ENCODE measurements at regions not wholly inside any gene's neighbourhood (a gene's known extent, or its start where the extent isn't known, plus 50 kb on each side); places are given as distances from the start of the nearest gene placed in this dataset.

DNA sequence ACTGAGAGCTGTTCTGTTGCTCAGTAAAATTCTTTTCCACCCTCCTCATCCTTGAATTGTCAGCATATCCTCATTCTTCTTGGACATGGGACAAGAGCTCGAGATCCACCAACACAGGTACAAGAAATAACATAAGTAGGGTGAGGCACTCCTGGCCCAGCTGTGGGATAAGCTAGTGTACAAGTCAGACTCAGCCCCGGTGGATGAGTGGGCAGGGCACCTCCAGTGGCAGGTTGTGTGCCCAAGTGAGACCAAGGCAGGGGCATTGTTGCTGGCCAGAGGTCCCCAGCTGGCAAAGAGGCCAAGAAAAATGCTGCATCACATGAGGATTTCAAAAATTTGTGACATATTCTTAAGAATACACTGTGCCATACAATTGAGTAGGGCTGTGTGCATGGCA, 402.0 kb upstream of the ZWINT start:
- no peak for DNase-seq

GRCh38 chr10:56745490-56745889, 384.4 kb upstream of the ZWINT start:
- DNase-seq: no peak

DNA sequence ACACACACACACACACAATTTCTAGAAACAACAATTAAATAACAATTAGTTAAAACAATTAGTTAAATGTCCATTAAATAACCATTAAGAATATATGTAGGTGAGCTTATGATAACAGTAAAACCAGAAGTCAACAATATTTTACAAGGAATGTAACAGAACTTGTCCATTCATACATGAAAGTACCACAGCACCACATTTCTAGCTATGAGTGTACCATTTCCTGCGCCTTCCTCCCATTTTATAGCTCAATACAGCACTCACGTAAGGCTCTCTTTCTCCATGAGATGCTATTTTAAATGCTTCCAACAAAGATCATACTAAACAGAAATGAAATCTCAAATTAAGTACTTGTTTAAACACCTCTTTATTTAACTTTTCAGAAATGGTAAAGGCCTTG, 367.3 kb upstream of the ZWINT start:
- DNase-seq: no peak

GRCh38 chr10:56722912-56723311, 361.9 kb upstream of the ZWINT start:
- DNase-seq: no peak

DNA sequence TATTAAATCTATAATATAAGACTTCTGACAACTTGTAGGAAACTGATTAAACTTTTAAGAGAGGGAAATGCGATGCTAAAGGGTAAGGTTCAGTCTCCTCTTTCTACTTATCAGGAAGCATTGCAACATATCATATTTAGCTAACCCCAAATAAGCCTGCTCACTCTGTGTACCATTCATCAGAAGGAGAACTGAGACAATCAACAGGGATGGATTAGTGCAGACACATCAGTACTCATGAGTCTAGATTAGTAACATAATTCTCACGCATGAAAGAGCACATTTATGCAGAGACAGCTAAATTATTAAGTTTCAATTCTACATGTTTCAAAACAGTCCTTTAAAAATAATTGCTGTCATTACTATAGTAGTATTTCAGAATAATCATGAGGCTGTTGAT, 354.2 kb upstream of the ZWINT start:
- DNase-seq: no peak

GRCh38 chr10:56698506-56698905, 337.4 kb upstream of the ZWINT start:
- no peak for DNase-seq

DNA sequence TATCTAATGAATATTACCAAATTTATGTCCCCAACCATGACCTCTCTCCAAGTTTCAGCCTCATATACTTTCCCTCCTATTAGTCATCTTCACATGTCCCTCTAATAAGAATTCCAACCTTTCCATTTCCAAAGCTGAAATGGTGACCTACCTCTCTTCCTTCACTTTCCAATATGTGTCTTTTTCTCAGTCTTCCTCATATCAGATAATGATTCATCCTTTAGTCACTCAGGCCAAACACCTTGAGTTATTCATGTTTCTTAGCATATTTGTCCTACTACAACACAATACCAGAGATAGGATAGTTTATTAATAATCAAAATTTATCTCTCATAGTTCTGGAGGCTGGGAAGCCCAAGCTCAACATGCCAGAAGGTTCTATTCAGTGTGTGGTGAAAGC, 318.5 kb upstream of the ZWINT start:
- no peak for DNase-seq

DNA sequence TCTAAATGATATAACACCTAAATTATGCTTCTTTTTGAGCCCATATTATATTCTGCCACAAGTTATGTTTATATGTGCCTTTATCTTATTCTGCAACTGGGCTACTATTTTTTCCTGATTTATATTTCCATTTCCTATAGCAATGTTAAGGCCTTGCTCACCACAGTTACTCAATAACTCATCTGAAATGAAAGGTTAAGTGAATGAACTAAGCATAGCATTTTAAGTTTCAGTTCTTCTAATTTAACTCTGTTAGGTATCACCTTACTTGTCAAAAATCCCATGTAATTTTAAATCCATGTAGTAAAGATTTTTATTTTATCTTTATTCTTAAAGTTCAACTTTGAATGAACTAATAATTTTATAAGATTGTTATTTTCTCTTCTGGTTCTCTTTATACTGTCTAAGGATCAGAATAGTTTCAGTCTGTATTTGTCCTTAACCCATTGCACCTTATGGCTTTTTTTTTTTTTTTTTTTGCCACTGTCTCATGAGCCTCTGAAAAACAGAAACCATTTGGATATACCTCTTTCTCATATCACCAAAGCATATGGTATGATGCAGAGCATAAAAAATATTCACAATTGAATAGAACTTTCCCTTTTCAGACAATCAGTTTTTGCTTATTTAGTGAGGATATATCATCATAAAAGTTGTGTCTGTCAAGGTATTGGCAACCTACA, 301.8 kb upstream of the ZWINT start:
- no peak for DNase-seq

DNA sequence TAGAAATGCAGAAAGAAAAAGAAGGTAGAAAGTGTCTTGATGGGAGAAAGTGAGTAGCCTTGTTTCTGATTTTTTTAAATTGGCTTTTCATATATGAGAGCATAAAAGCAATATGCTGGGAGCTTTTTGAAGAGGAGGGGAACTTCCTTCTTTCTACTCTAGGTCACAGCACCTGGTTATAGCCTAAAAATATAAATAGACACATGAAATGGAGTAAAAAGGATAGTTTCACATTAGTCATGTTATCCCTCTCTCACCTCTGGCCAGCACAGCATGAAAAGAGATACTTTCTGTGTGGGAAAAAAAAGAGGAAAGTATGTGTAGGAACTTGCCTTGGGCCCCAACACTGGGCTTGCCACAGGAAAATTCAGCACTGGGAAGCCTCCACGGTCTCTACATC, 292.2 kb upstream of the ZWINT start:
- no peak for DNase-seq

- DNase-seq: no peak
Measured at GRCh38 chr10:56646329-56647111, 285.5 kb upstream of the ZWINT start.

GRCh38 chr10:56633876-56634452, 272.9 kb upstream of the ZWINT start:
- DNase-seq: no peak

- DNase-seq: no peak
Measured at GRCh38 chr10:56632537-56632936, 271.5 kb upstream of the ZWINT start.

DNA sequence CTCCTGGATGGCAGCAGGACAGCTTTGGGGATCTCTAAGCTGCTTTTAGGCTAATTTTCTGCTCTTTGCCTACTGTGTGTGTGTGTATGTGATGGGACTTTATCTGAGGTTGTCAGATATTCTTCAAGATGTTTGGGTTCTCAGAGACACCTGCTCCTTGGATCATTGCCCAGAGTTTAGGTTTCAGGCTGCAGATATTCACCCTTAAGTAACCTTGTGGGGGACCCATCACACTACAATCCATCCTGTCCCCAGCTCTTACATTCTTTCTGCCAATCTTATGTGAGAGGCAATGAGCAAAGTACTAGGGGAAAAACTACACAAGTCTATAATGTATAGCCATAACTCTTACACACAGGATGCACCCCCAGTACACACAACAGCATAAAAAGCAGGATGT, 263.0 kb upstream of the ZWINT start:
- DNase-seq: no peak

GRCh38 chr10:56623064-56623463, 262.0 kb upstream of the ZWINT start:
- DNase-seq: no peak

DNA sequence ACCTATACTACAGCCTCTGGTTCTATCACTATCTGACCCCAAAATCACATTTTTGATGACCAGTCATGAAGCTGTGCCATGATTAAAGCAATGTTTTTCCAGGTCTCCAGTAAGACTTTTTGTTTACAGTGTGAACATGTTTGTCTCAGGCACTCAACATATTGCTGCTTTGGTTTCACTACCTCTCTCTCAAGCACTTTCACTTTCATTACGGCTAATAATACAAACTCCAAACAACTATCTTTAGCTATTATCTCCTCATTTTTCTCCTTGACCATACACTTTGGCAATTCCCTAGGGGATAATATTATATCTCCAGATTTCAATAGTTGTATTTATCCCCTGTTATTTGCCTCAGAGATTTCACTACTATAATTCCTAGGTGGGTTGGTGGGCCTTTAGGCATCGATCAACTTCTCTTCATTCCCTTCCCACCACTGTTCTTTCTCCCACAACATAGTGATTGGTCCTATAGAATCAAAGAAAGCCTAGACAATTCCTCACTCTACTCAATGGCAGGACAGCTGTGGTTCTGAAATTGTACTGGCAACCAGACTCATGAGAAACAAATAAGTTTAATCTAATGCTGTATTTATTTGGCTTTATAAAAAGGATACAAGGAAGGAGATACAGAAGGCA, 261.4 kb upstream of the ZWINT start:
- DNase-seq: no peak

GRCh38 chr10:56606202-56606601, 245.1 kb upstream of the ZWINT start:
- no peak for DNase-seq

DNA sequence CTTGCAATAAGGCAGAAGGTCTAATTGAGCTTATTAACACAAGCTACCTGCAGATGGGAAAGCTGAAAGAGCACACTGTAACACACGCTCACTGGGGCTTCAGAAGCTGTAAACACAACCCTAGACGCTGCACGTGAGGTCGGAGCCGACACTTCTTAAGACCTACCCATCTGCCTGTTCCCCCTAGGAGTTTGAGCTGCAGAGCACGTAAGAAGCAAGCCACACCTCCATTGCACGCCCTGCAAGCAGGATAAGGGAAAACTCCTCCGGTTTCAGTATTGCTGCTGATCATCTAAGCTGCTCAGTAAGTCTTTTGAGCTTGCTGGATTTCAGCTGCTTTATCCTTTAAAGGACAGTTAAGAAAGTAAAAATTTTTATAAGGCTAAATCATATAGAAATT, 244.0 kb upstream of the ZWINT start:
- no peak for DNase-seq

GRCh38 chr10:56604624-56605023, 243.6 kb upstream of the ZWINT start:
- no peak for DNase-seq

DNA sequence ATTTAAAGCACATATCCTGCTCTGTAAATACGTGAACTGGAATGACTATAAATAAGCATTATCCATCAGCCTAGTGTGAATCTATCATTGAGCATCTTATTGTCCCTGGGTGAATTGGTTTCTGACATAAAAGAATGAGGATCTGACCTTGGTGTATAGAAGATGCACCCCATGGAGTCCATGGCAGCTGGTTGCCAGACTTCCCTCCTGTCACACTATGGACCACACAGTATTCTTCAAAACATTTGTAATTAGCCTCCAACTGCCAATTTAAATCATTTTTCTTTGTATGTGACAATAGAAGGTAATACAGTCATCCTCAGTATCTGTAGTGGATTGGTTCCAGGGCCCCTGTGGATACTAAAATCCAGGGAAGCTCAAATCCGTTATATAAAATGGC, 238.1 kb upstream of the ZWINT start:
- DNase-seq: no peak

DNA sequence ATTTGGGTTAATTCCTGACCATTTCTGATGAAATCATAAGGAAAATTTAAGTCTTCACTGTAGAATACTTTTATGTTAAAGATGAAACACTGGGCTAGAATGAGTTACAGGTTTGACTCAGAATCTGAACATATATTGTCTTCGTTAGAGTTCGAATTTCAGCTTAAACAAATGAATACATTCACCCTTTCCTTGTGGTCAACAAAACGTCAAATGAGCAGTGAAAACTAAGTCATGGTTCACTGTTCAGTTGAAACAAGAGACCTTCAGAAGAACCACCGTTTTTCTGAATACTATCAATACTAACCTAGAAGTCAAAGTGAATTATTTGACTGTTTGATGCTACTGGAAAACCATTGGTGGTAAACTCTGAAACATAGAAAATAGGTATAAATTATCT, 235.2 kb upstream of the ZWINT start:
- no peak for DNase-seq

GRCh38 chr10:56593120-56593519, 232.1 kb upstream of the ZWINT start:
- DNase-seq: no peak

- DNase-seq: no peak
Measured at GRCh38 chr10:56586461-56586891, 225.4 kb upstream of the ZWINT start.

DNA sequence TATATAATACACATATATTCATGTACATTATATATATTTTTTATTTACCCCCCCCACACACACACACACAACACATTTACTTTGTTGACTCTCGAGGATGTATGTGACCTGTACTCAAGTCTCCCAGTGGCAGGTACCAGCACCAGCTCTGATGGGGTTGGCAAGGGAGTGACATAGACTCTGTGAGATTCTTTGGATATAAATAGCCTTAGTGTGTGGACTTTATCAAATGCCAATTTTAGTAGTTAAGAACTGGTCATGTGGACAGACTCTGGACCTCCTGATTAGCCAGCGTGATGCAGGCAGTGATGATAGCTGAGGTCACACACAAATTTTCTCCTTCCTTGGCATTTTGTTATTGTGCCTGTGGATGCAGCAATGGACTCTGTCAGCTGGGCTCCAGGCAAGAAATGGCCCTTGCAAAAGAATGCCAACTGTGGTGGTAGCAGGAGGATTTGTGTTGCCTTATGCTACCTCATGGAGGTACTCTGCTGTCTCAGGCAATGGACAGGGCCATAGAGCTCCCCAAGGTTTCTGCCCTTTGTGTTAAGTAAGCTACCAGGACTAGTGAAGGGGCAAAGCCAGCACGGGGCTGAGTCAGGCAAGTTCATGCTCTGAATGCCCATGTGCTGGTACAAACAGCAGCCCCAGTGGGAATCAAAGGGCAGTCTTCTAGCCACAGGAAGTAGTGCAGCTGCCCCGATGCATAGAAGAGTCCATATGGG, 224.6 kb upstream of the ZWINT start:
- DNase-seq: no peak
